ENCODE measurements at regions not wholly inside any gene's neighbourhood (a gene's known extent, or its start where the extent isn't known, plus 50 kb on each side); places are given as distances from the start of the nearest gene placed in this dataset.
A peak's percentile ranks its signal among the peaks of the same experiment; 100 is the strongest.

DNA sequence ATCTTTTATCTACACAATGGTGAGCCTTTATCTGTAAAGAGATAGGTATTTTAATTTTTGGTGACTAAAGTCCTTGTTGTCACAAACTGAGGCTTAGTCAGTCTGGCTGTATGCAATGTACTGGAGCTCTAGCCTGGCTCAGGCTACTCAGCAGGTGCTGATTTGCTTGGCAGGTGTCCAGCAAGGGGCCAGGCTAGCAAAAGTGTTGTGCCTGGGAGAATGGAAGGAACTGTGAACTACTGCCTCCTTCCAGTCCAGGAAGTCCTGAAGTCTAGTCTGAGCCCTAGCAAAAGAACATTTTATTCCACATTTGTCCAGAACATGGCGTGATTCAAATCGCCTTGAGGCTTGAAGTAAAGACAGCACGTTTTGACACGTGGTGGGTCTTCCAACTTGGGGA lies 260.5 kb downstream of the CCDC85A start:
- no peak for DNase-seq (ENCODE audit: low read depth)

DNA sequence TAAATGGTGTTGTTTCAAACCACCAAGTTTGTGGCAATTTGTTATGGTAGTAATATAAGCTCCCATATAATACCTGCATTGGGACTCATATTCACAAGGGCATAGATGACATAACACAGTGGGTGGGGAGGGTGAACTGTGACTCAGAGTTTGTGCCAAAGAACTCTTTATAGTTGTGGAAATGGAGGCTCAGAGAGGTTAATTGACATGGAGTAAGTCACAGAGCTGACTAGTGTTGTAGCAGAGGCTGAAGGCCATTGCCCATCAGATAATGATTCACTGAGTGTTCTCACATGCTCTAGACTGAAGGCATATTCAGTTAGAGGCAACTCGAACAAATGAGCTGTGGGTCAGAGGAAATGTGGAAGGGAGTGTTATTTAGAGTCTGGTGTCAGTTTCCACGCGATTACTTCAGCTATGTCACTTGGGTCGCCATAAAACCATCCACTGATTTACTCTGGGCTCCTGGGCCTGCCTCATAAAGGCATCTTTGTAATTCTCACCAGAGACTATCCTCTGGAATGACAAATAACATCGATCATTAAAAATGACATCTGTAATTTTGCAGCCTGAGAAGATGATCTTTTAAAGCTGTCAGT lies 264.7 kb downstream of the CCDC85A start:
- DNase-seq (ENCODE audit: low read depth), result peak; percentile 61

DNA sequence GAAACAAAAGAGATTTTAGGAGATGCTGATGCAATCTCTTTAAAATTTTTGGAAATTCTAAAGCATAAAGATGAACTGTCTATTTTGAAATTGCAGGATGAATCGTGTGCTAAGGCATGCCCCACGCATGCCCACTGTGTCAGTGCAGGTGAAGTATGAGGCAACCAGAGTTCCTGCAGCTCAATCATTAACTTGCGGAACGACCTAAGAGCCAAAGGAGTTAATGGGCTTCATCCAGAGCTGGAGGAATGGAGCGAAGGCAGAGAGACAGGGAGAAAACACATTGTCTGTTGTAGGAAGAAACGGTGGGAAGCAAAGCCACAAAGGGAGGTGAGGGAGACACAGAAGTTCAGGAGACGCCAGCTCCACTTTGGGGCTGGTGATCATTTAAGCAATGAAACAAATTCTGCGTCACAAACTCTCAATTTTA lies 265.2 kb downstream of the CCDC85A start:
- DNase-seq (ENCODE audit: low read depth), result no peak

DNA sequence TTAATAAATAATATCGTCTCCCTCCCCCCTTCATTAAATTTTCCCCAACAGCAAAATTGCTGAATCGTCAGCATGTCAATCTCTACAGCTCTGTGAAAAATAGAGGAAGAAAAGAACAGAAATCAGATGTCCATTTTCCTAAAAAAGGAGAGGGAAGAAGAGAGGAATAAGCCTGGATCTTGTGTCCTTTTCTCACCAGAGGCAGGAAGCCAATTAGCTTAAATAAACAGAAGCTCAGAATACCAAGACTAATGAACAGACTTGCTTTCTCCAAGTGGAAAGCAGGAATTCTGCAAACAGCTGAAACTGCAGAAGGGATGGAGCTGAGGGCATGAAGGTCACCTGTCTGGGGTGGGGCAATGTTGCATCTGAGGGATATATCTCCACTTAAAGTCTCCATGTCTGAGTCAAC lies 265.7 kb downstream of the CCDC85A start:
- no peak for DNase-seq (ENCODE audit: low read depth)

DNA sequence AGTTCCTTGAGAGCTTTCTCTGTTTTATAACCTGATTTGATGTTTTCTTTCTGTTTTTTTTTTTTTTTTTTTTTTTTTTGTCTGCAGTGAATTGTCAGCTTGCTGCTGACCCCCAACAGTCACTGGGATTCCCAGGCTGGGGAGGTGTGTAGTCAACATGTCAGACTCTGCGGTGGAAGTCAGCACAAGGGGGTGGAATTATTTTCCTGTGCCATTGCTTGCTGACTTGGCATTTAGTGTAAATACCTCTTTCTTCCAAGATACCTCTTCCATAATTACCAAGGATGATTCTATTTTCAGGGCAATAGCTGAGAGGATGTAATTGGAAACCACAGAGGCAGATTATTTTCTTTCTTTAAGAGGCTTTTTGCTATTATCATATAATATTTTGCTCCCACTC lies 266.3 kb downstream of the CCDC85A start:
- no peak for DNase-seq (ENCODE audit: low read depth)

DNA sequence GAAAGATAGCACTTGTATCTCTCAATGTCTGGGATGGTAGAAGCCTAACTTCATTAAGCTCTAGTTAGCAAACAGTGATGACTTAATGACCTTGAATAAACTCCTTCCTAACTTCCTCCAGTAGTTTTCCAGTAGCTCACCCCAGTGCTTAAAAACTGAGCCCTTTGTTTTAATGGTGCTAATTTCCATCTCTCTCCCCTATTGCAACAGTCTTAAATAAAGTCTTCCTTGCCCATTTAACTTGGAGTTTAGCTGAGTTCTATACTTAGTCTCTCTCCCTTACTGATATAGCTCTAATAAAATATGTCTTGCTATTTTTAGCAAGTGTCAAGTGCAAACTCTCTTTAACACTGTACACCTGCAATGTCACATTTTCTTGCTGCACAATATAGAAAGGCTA lies 267.0 kb downstream of the CCDC85A start:
- no peak for DNase-seq (ENCODE audit: low read depth)

DNA sequence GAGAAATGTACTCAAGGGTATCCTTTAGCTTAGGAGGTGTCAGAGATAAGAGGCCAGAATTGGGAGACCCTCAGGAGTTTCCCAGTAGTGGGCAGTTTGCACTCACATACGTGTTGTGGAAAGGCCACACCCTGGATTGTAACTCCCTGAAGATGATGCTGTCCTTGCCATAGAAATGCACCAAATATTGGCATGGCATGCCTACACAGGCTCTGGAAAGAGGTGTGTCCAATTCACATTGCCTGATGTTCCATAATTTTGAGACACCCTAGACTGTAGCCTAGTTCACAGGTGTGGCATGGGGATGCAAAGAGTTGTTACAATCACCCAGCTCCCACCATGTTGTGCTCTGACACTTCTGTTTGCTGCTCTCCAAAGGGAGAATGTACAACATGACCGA lies 271.9 kb downstream of the CCDC85A start:
- no peak for DNase-seq (ENCODE audit: low read depth)

DNA sequence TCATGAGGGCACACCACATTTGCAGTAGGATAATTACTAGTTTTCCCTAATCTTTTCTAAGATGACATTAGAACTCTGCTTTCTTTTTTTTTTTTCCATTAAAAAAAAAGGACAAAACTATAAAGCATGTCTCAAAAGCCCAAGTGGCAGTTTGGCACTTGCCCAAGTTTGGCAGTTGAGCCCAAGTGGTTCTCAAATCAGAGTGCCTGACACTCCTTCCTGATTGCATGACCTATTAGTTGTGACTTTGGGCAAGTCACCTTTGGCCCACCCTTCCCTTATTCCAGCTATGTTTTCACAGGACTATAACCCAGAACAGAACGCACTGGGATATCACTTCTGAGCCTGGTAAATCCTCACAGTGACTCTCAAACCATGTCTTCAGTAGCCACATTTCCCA lies 273.0 kb downstream of the CCDC85A start:
- no peak for DNase-seq (ENCODE audit: low read depth)

DNA sequence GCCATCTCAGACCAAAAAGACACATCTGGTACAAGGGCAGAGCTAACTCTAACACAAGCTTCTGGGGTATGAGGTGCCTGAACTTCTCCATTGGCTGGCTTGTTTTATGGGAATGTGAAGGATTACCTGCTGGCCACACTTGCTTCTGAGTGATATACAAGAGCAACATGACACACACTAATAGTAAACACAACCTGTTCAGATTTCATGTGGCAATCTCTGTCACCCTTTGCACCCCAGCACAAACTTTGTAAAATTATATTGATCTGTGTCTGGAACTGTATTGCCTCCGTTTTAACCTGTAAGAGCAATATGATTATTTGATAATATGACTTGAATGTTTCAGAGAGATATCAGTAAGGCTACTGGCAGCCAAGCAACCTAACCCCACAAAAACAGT lies 276.7 kb downstream of the CCDC85A start:
- DNase-seq (ENCODE audit: low read depth), result no peak

DNA sequence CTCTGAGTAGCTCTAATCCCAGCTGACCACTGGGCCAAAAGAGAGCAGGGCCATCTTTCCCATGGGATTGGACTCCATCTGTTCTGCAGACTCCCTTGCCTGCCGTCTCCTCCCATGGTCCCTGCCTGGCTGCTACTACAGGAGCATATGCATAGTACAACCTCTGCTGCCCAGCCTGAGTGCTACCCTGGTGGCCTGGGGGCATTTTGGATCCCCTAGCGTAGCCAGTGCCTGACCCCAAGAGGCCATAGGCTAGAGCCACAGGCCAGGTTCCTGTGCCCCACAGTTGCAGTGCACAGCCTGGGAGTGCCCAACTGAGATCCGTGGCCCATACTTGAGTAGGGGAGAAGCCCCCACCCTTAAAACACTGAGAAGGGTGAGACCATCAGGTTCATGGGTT lies 280.3 kb downstream of the CCDC85A start:
- no peak for DNase-seq (ENCODE audit: low read depth)

DNA sequence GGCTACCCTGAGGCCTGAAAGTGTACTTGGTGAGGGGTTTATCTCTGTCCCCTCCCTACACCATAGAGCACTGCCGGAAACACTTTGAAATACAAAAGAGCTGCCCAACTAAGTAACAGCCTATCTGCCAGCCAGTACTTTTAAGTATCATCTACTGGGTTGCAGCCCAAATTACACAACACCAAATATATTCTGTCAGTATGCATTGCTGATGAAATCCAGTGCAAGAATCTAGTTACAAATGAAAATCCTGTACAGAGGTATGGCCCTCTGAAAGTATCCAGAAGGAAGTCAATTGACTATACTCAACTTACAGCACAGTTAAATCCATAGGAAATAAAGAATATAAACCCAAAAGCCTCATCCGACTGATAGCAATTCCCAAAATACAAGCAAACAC lies 280.8 kb downstream of the CCDC85A start:
- no peak for DNase-seq (ENCODE audit: low read depth)

DNA sequence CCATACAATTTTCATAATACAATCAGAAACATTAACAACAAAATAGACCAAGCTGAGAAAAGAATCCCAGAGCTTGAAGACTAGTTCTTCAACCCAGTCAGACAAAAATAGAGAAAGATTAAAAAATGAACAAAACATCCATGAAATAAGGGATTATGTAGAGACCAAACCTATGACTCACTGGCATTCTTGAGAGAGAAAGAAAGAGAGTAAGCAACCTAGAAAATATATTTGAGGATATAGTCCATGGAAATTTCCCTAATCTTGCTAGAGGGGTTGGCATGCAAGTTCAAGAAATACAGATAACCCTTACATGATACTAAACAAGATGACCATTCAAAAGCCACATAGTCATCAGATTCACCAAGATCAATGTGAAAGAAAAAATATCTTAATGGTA lies 281.7 kb downstream of the CCDC85A start:
- no peak for DNase-seq (ENCODE audit: low read depth)

DNA sequence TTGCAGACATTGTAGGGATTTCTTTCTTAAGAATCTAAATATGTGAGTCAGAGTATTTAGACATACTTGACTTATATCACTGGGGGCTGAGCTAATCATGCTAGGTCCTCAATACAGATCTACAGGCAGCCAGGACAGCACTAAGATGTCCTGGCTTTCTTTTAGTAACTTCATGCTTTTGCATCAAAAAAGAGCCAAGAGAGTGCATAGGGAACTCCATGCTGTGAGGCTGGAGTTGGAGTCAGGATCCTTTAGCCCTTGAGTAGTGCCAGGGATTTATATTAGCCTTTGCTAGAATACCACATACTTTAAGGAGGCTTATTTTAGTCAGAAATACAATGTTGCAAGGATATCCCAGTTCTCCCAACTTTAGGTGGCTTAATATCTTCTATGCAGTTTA lies 289.7 kb downstream of the CCDC85A start:
- no peak for DNase-seq (ENCODE audit: low read depth)

DNA sequence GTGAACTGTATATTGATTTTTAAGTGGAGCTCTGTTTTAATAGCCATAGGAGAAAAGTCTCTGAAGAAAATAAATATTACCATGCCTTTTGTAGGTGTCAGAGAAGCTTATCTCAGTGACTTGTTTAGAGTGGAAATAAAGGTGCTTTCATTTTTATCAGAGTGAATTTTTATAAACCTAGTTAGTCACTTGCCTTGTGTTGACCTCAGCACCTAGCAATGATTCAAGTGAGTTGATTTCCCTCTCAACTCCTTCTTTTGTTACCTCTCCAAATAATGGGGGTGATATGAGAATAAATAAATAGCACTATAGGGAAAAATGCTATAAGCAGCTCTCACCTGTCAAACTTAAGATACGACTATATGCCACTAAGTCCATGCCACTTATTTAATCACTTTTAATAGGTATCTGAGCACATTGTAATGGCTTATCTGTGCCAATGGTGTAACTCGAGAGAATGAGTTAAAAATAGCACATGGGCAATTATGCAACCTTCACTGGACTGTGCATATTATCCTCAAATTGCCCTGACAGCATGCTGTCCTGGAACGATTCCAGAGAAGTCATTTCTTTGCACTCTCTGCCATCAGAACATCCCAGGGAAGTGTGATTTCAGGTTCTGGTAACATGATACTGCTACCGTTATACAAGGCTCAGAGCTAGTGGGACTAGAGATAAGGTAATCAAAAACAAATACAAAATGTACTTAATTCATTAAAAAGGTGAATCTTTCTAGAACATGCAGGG lies 290.8 kb downstream of the CCDC85A start:
- peak; percentile 47 for DNase-seq (ENCODE audit: low read depth)

DNA sequence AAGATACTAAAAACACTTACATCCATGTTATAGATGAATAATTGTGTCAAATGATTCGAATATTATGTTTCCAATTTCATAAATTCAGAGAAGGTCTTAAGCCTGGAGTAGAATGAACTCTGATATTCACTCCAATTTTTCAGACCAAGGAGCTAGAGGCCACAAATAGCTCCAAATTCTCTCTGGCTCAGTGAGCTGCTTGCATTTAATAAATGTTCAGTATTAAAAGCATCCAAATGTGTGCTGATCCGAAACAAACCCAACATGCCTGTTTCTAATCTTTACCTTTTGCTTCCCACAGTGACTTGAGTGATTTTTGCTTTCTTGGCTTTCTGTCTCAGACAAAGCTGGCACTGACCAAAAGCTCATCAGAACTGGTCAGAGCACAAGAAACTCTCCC lies 291.4 kb downstream of the CCDC85A start:
- DNase-seq (ENCODE audit: low read depth), result no peak

DNA sequence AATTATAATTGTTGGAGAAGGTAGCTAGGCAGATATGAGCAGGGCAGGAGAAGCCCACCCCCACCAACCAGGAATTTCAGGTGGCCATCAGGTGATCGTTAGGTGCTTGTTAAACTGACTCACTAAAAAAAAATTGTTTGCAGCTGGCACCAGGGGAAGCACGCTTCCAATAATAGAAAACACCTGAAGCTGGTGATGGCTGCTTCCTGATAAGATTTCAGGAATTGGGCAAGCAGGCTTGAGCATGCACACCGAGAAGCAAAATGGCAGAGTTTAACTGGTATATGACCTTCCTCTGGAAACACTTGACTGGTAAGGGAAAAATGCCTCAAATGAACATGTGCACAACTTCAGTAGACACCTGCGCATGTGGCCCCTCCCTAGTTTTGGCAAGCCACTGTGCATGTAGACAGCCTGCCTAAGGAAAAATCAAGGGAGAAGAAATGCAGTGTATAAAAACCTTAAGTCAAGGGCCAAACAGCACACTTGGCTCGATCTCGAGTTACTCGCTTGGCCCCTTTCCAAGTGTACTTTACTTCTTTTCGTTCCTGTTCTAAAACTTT lies 292.8 kb downstream of the CCDC85A start:
- DNase-seq (ENCODE audit: low read depth), result no peak

DNA sequence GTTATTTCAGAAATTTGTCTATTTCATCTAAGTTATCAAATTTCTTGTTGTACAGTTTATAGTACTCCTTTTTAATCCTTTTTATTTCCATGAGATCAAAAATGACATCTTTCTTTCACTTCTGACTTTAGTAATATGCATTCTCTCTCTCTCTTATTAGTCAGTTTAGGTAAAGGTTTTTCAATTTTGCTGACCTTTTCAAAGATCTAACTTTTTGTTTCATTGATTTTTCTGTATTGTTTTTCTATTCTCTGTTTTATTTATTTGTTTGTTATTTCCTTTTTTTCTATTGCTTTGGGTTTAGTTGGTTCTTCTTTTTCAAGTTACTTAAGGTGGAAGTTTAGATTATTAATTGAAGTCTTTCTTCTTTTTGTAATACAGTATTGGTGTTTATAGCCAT lies 294.2 kb downstream of the CCDC85A start:
- DNase-seq (ENCODE audit: low read depth), result no peak

DNA sequence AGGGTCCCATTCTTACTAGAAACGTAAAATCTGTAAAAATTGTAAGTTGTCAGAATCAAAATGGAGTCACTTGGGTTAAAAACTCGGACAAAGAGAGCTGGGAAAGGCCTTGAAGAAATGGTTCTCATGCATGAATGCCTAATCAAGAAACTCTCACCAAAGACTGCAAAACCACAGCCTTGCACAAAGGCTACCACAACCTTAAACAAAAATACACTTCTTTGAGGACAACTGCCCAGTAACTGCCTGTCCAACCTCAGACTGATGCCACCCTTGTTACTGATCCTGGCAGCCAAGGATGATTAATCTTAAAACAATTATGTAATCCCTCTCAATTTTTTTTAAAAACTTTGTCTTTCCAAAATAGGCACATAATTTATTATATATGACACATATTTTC lies 299.3 kb downstream of the CCDC85A start:
- no peak for DNase-seq (ENCODE audit: low read depth)

DNA sequence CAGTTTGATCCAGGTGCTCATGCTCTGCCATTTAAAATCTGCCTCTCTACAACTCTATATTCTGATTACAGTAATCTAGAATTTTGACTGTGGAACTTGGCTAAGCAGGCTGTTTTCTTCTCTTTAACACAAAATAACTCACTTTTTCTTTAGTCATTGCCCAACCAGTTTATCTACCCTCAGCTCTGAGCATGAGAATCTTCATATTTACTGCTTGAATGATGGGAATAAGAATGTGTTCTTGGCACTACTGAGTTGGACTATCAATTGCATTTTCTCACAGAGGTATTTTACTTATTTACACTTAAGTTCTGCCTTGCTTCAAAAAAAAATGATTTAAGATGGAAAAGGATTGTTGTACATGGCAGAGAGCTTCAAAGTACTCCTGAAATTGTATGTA lies 301.1 kb downstream of the CCDC85A start:
- DNase-seq (ENCODE audit: low read depth), result no peak

DNA sequence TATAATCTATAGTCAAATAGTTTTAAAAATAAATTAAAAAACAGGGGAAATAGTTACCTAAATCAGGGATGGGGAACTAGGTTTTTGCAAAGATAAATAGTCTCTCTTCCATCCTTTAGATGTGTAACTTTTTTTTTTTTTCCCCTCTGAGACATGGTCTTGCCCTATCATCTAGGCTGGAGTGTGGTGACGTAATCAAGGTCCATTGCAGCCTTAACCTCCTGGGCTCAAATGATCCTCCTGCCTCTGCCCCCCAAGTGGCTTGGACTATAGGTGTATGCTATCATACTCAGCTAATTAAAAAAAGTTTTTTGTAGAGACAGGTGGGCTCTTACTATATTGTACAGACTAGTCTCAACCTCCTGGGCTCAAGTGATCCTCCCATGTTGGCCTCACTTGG lies 316.5 kb downstream of the CCDC85A start:
- DNase-seq (ENCODE audit: low read depth), result no peak

DNA sequence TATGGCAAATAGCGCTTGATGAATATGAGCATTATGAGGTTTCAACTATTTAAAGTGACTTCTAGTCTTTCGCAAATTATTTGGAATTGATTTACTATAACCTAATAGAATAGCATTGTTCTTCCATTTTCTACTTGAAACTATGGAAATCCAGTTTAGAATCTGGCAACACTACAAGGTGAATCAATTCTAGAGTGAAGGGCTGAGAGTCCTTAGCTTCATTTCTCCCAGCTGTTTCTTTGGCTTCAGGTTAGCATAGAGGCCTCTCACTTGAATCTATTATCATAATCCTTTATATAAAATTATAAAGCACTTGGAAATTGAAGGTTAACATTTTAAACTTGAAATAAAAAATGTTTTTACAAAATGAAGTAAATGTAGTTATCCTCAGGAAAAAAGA lies 318.8 kb downstream of the CCDC85A start:
- DNase-seq (ENCODE audit: low read depth), result no peak

DNA sequence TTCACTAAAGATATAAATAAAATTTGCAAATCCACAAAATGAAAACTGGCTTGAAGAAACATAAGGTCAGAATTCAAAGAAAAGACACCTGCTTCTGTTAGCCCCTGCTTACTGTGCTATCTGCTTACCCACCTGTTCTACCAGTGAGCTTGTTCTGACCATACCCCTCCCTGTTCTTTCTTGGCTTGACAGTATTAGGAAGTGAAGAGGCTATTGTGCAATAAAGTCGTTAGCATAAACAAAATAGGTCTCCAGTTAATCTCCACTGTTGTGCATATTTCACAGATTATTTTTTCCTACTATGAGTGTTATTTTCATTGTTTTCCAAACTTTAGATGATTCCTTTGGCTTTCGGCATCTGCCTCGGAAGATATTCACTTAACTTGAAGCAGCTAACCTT lies 322.1 kb downstream of the CCDC85A start:
- no peak for DNase-seq (ENCODE audit: low read depth)

DNA sequence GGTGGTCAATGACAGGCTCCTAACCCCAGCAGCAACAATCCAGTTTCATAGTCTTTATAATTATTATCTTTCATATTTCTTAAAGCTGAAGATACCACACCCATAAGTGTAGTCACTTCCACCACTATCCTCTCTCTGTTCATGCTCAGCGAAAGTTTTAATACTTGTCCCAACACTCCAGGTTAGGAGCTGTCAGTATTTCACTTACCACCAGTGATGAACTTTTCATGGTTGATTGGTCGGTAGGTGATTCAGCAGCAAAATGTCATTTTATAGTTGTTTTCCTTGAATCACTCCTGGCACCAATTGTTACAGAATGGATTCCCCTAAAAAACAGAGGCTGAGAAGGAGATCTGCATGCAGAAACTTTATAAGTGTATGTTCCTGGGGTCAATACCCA lies 324.9 kb downstream of the CCDC85A start:
- no peak for DNase-seq (ENCODE audit: low read depth)

DNA sequence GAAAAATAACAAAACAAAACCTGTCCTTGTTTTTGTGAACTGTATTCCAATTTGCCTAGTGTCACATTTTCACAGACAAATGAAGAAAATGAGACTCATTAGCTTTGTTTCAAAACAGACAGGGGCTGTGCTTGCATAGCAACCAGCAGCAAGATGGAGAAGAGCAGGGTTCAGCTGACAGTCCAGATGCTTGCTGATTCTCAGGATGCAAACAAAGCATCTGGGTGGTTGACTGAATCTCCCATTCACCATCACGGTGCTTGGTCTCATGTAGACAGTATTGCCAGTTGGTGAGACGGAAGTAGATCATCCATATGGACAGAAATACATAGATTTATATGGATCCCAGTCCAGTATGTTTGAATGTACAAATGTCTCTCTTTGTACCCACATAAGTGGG lies 326.8 kb downstream of the CCDC85A start:
- DNase-seq (ENCODE audit: low read depth), result no peak

Measured in GM04503 (cell line).